ENCODE measurements at regions not wholly inside any gene's neighbourhood (a gene's known extent, or its start where the extent isn't known, plus 50 kb on each side); places are given as distances from the start of the nearest gene placed in this dataset.

DNA sequence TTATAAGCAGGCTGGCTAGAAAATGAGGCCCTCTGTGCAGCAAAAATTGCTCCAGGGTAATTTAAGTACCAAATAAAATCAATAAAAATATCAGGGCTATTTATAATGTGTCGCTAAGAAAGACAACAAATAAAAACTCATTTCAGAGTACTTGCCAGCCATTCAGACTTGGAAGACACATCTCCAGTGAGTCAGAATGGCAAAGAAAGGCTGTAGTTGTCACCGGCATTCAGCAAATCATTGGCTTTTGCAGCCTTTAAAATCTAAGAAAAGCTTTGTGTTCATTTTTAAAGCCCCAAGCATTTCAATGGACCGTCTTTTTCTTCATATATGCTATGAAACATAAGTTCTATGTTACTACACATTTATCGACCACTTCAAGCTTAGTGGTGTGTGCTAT is 141.1 kb upstream of the HNMT start:
- TF ChIP-seq, protein P1, sequence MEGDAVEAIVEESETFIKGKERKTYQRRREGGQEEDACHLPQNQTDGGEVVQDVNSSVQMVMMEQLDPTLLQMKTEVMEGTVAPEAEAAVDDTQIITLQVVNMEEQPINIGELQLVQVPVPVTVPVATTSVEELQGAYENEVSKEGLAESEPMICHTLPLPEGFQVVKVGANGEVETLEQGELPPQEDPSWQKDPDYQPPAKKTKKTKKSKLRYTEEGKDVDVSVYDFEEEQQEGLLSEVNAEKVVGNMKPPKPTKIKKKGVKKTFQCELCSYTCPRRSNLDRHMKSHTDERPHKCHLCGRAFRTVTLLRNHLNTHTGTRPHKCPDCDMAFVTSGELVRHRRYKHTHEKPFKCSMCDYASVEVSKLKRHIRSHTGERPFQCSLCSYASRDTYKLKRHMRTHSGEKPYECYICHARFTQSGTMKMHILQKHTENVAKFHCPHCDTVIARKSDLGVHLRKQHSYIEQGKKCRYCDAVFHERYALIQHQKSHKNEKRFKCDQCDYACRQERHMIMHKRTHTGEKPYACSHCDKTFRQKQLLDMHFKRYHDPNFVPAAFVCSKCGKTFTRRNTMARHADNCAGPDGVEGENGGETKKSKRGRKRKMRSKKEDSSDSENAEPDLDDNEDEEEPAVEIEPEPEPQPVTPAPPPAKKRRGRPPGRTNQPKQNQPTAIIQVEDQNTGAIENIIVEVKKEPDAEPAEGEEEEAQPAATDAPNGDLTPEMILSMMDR (IDR thresholded peaks at IDR 0.05; ENCODE audit: insufficient read depth, low read length, poor library complexity, severe bottlenecking), result no peak
- no peak for TF ChIP-seq EZH2phosphoT487 (conservative IDR thresholded peaks at IDR 0.05; ENCODE audit: low read length)
